Neural crest cell (in vitro differentiated cells): ENCODE measurements at regions not wholly inside any gene's neighbourhood (a gene's known extent, or its start where the extent isn't known, plus 50 kb on each side); places are given as distances from the start of the nearest gene placed in this dataset.

Source experiments
- DNase-seq: peaks from one replicate; pipeline ENCODE4 v3.0.0; 2021; ENCODE audit warnings: low read depth, mixed read lengths, low spot score
- H3K27ac Mint-ChIP-seq: one replicate; pipeline ENCODE4 v1.8.0; 2021; ENCODE audit warnings: mild to moderate bottlenecking, mixed read lengths; ENCODE audit not compliant: unreplicated experiment
- H3K27me3 Mint-ChIP-seq: 2 replicates; pipeline ENCODE4 v1.8.0; 2021; ENCODE audit warnings: low read depth, mild to moderate bottlenecking, mixed read lengths
- H3K36me3 Mint-ChIP-seq: 2 replicates; pipeline ENCODE4 v1.8.0; 2021; ENCODE audit warnings: low read depth, mild to moderate bottlenecking, mixed read lengths
- H3K4me1 Mint-ChIP-seq: 2 replicates; pipeline ENCODE4 v1.8.0; 2021; ENCODE audit warnings: mixed read lengths
- H3K4me3 Mint-ChIP-seq: one replicate; pipeline ENCODE4 v1.8.0; 2021; ENCODE audit warnings: mild to moderate bottlenecking, mixed read lengths
- H3K9me3 Mint-ChIP-seq: 2 replicates; pipeline ENCODE4 v1.8.0; 2021; ENCODE audit warnings: mixed read lengths
- TF ChIP-seq, protein P1 (sequence below): fragments of 200-600 bp; sonication (generic); conservative IDR thresholded peaks from 2 replicates; pipeline ENCODE4 v1.5.0; 2021; ENCODE audit warnings: antibody characterized with exemption, mild to moderate bottlenecking

DNA sequence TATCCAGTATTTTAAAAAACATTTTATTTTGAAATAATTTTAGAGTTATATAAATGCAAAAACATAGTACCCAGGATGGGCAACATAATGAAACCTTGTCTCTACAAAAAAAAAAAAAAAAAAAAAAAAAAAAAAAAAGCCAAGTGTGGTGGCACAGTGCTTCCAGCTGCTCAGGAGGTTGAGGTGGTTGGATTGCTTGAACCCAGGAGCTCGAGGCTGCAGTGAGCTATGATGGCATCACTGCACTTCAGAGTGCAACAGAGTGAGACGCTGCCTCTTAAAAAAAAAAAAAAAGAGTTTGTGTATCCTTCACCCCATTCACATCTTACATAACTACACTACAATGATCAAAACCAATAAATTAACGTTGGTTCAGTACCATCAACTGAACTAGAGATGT lies 115.6 kb upstream of the KIF26B start:
- no peak overlapping the region for H3K4me3 Mint-ChIP-seq
- peaks cover 7% of the 10 kb centered on the region for H3K36me3 Mint-ChIP-seq
- no peaks in the 10 kb centered on the region for H3K27me3 Mint-ChIP-seq
- no peak overlapping the region for H3K27ac Mint-ChIP-seq
- peaks cover 10% of the 10 kb centered on the region for H3K4me1 Mint-ChIP-seq
- TF ChIP-seq, protein P1, sequence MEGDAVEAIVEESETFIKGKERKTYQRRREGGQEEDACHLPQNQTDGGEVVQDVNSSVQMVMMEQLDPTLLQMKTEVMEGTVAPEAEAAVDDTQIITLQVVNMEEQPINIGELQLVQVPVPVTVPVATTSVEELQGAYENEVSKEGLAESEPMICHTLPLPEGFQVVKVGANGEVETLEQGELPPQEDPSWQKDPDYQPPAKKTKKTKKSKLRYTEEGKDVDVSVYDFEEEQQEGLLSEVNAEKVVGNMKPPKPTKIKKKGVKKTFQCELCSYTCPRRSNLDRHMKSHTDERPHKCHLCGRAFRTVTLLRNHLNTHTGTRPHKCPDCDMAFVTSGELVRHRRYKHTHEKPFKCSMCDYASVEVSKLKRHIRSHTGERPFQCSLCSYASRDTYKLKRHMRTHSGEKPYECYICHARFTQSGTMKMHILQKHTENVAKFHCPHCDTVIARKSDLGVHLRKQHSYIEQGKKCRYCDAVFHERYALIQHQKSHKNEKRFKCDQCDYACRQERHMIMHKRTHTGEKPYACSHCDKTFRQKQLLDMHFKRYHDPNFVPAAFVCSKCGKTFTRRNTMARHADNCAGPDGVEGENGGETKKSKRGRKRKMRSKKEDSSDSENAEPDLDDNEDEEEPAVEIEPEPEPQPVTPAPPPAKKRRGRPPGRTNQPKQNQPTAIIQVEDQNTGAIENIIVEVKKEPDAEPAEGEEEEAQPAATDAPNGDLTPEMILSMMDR: no peak
- no peak for DNase-seq
- no peaks in the 10 kb centered on the region for H3K9me3 Mint-ChIP-seq

DNA sequence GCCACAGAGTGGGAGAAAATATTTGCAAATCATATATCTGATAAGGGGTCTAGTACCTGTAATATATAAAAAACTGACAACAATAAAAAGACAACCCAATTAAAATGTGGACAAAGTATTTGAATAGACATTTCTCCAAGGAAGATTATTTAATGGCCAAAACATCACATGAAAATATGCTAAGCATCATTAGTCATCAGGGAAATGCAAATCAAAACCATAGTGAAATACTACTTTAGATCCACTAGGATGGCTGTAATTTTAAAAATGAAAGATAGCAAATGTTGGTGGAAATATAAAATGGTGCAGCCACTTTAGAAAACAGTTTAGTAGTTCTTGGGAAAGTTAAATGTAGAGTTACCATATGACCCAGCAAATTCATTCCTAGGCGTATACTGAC lies 118.7 kb upstream of the KIF26B start:
- H3K36me3 Mint-ChIP-seq: peaks cover 10% of the 10 kb centered on the region
- no peak overlapping the region for H3K4me3 Mint-ChIP-seq
- no peaks in the 10 kb centered on the region for H3K27me3 Mint-ChIP-seq
- no peak overlapping the region for H3K27ac Mint-ChIP-seq
- no peaks in the 10 kb centered on the region for H3K9me3 Mint-ChIP-seq
- H3K4me1 Mint-ChIP-seq: no peaks in the 10 kb centered on the region
- TF ChIP-seq, protein P1: no peak
- DNase-seq: no peak

DNA sequence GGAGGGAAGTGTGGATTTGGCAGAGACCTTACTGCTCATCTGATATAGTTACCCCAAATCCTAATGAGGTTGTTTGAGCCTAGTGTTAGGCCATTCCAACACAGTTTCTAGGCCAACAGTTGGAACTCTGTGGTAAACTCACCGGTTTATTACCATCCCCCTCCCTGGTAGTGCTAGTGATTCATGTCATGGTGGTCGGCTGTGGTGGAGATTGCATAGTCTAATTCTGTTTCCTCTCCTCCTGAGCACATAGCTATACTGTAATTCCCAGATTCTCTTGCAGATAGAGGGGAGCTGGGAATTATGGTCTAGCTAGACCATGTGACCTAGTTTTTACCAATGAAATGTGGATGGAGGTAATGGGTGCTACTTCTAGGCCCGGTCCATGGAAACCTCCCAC lies 123.7 kb upstream of the KIF26B start:
- no peaks in the 10 kb centered on the region for H3K9me3 Mint-ChIP-seq
- no peak overlapping the region for H3K27ac Mint-ChIP-seq
- H3K4me3 Mint-ChIP-seq: no peak overlapping the region

DNA sequence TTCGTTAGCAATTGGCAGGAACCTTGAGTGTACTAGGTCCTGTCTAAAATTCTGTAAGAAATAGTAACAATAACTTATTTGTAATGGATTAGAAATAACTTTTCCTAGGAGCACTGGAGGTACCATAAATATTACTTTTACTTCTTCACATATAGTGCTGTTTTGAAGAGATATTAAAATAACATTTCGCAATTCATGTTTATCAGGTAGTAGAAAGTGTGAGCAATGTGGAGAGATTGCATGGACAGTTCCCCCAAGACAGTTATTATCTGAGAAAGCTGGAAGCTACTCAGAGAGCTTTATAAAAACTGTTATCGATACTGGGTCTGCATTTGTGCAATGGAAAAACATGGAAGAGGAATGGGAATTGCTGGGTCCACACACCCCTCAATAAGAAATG lies 128.5 kb upstream of the KIF26B start:
- DNase-seq: no peak
- no peak overlapping the region for H3K27ac Mint-ChIP-seq
- no peaks in the 10 kb centered on the region for H3K27me3 Mint-ChIP-seq
- no peaks in the 10 kb centered on the region for H3K4me1 Mint-ChIP-seq
- no peak overlapping the region for H3K4me3 Mint-ChIP-seq
- no peaks in the 10 kb centered on the region for H3K9me3 Mint-ChIP-seq
- peaks cover 13% of the 10 kb centered on the region for H3K36me3 Mint-ChIP-seq
- TF ChIP-seq, protein P1: no peak

More for the DNA sequence above, 123.7 kb upstream of the KIF26B start:
- Mint-ChIP-seq H3K27me3 (no peaks in the 10 kb centered on the region), H3K36me3 (peaks cover 6% of the 10 kb centered on the region), H3K4me1 (no peaks in the 10 kb centered on the region)
- DNase-seq: no peak
- TF ChIP-seq, protein P1: no peak

DNA sequence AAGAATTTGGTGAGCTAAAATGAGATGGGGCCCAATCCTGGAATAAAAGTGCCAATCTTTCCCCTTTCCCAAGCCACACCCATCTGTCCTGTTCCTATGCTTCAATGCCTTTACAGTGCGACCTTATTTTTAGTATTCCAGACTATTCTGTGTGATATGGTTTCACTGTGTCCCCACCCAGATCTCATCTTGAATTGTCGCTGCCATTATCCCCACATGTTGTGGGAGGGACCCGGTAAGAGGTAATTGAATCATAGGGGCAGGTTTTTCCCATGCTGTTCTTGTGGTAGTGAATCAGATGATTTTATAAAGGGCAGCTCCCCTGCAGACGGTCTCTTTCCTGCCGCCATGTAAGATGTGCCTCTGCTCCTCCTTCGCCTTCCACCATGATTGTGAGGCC lies 129.3 kb upstream of the KIF26B start:
- H3K27ac Mint-ChIP-seq: no peak overlapping the region
- no peaks in the 10 kb centered on the region for H3K9me3 Mint-ChIP-seq
- H3K4me1 Mint-ChIP-seq: no peaks in the 10 kb centered on the region
- no peak for DNase-seq
- H3K27me3 Mint-ChIP-seq: no peaks in the 10 kb centered on the region
- TF ChIP-seq, protein P1: no peak
- peaks cover 13% of the 10 kb centered on the region for H3K36me3 Mint-ChIP-seq
- H3K4me3 Mint-ChIP-seq: no peak overlapping the region

DNA sequence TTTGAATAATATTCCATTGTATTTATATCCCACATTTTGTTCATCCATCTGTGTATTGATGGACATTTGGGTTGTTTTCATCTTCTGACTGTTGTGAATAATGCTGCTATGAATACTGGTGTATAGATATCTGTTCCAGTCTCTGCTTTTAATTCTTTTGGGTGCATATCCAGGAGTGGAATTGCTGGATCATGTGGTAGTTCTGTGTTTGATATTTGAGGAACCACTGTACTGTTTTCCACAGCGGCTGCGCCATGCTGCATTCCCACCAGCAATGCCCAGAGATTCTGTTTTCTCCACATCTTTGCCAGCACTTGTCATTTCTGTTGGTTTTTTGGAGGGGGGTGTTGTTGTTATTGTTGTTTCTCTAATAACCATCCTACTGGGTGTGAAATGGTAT lies 131.6 kb upstream of the KIF26B start:
- H3K9me3 Mint-ChIP-seq: no peaks in the 10 kb centered on the region
- H3K4me3 Mint-ChIP-seq: no peak overlapping the region
- H3K27ac Mint-ChIP-seq: no peak overlapping the region
- H3K4me1 Mint-ChIP-seq: peaks cover 11% of the 10 kb centered on the region
- H3K36me3 Mint-ChIP-seq: peaks cover 10% of the 10 kb centered on the region
- H3K27me3 Mint-ChIP-seq: no peaks in the 10 kb centered on the region
- TF ChIP-seq, protein P1: no peak
- no peak for DNase-seq
